Liver (tissue), 8 donors: ENCODE measurements at regions not wholly inside any gene's neighbourhood (a gene's known extent, or its start where the extent isn't known, plus 50 kb on each side); places are given as distances from the start of the nearest gene placed in this dataset.

Source experiments
- DNase-seq: peaks from one replicate; pipeline ENCODE4 v3.0.0-alpha.2; 2017; ENCODE audit warnings: low spot score
- H3K27ac ChIP-seq, 2 donors: one replicate each; pipeline ENCODE4 v1.7.0; 2013; ENCODE audit warnings: inconsistent platforms in 2 of 2, low read length in 2 of 2, control low read depth in 1 of 2, low read depth in 1 of 2, mild to moderate bottlenecking in 1 of 2
- H3K27me3 ChIP-seq, 4 donors: one replicate each; pipeline versions ENCODE4 v1.6.1 to v1.7.0; 2013; ENCODE audit warnings: low read length in 3 of 4, inconsistent platforms in 1 of 4, mild to moderate bottlenecking in 1 of 4, moderate library complexity in 1 of 4; ENCODE audit not compliant: control insufficient read depth in 4 of 4, insufficient read depth in 4 of 4
- H3K36me3 ChIP-seq, 4 donors: one replicate each; pipeline versions ENCODE4 v1.6.1 to v1.7.0; 2013; ENCODE audit warnings: low read length in 3 of 4, mild to moderate bottlenecking in 3 of 4, low read depth in 1 of 4, moderate library complexity in 1 of 4; ENCODE audit not compliant: control insufficient read depth in 4 of 4, insufficient read depth in 3 of 4
- H3K4me1 ChIP-seq, 4 donors: one replicate each; pipeline versions ENCODE4 v1.6.1 to v1.7.0; 2013; ENCODE audit warnings: low read length in 3 of 4, mild to moderate bottlenecking in 3 of 4, moderate library complexity in 1 of 4; ENCODE audit not compliant: control insufficient read depth in 4 of 4, insufficient read depth in 4 of 4
- H3K4me3 ChIP-seq, 3 donors: one replicate each; pipeline versions ENCODE4 v1.6.1 to v1.7.0; 2013; ENCODE audit warnings: low read length in 3 of 3, control low read depth in 1 of 3, low read depth in 1 of 3, mild to moderate bottlenecking in 1 of 3
- H3K9ac ChIP-seq, 2 donors: one replicate each; pipeline ENCODE4 v1.7.0; 2013; ENCODE audit warnings: low read length in 2 of 2, mild to moderate bottlenecking in 2 of 2, moderate library complexity in 2 of 2, control low read depth in 1 of 2, low read depth in 1 of 2
- H3K9me3 ChIP-seq, 4 donors: one replicate each; pipeline versions ENCODE4 v1.6.1 to v1.7.0; 2013; ENCODE audit warnings: low read length in 3 of 4; ENCODE audit not compliant: control insufficient read depth in 4 of 4
- CTCF ChIP-seq: fragments of 150-350 bp; IDR thresholded peaks from 2 replicates; pipeline ENCODE4 v1.5.1; 2017; ENCODE audit warnings: improper control_type of control experiment, low read depth, low read length; ENCODE audit not compliant: missing input control
- EGR1 ChIP-seq, 2 donors: IDR thresholded peaks; 2 replicates each; pipeline ENCODE4 v1.6.1; 2016 to 2018; ENCODE audit warnings: antibody characterized with exemption in 2 of 2, low read depth in 2 of 2
- FOXA1 ChIP-seq: IDR thresholded peaks from 2 replicates; pipeline ENCODE4 v1.6.1; 2016; ENCODE audit warnings: antibody characterized with exemption
- HNF4G ChIP-seq: IDR thresholded peaks from 2 replicates; pipeline ENCODE4 v1.6.1; 2016; ENCODE audit warnings: antibody characterized with exemption
- JUND ChIP-seq, 2 donors: IDR thresholded peaks; 2 replicates each; pipeline ENCODE4 v1.6.1; 2016; ENCODE audit warnings: antibody characterized with exemption in 2 of 2
- MAX ChIP-seq: IDR thresholded peaks from 2 replicates; pipeline ENCODE4 v1.6.1; 2016; ENCODE audit warnings: antibody characterized with exemption
- NR2F2 ChIP-seq: IDR thresholded peaks from 2 replicates; pipeline ENCODE4 v1.6.1; 2016; ENCODE audit warnings: antibody characterized with exemption
- RAD21 ChIP-seq, 2 donors: IDR thresholded peaks; 2 replicates each; pipeline ENCODE4 v1.6.1; 2016; ENCODE audit warnings: antibody characterized with exemption in 2 of 2, mild to moderate bottlenecking in 2 of 2
- REST ChIP-seq: IDR thresholded peaks from 2 replicates; pipeline ENCODE4 v1.6.1; 2016; ENCODE audit warnings: antibody characterized with exemption, mild to moderate bottlenecking
- RXRA ChIP-seq, 2 donors: IDR thresholded peaks; 2 replicates each; pipeline ENCODE4 v1.6.1; 2017 to 2018; ENCODE audit warnings: antibody characterized with exemption in 2 of 2, mild to moderate bottlenecking in 1 of 2
- SP1 ChIP-seq: IDR thresholded peaks from 2 replicates; pipeline ENCODE4 v1.6.1; 2018; ENCODE audit warnings: antibody characterized with exemption, mild to moderate bottlenecking
- TAF1 ChIP-seq: conservative IDR thresholded peaks from 2 replicates; pipeline ENCODE4 v1.6.1; 2016; ENCODE audit warnings: antibody characterized with exemption, mild to moderate bottlenecking
- YY1 ChIP-seq: IDR thresholded peaks from 2 replicates; pipeline ENCODE4 v1.6.1; 2016; ENCODE audit warnings: antibody characterized with exemption, mild to moderate bottlenecking
- WGBS: extraction: QIAGEN DNeasy Blood & Tissue Kit; methylation state at CpG from one replicate; pipeline ENCODE4 v1.1.7; 2013; 5-methylcytosine and 5-hydroxymethylcytosine counted together
- TF ChIP-seq, protein P1 (sequence below): IDR thresholded peaks from 2 replicates; pipeline ENCODE4 v1.6.1; 2016; ENCODE audit warnings: antibody characterized with exemption
- TF ChIP-seq, protein P2 (sequence below): IDR thresholded peaks from 2 replicates; pipeline ENCODE4 v1.6.1; 2016; ENCODE audit warnings: antibody characterized with exemption
- donor health status: healthy.
- donor health status: healthy.
- donor health status: healthy.
- donor health status: healthy.
- donor health status: healthy.

DNA sequence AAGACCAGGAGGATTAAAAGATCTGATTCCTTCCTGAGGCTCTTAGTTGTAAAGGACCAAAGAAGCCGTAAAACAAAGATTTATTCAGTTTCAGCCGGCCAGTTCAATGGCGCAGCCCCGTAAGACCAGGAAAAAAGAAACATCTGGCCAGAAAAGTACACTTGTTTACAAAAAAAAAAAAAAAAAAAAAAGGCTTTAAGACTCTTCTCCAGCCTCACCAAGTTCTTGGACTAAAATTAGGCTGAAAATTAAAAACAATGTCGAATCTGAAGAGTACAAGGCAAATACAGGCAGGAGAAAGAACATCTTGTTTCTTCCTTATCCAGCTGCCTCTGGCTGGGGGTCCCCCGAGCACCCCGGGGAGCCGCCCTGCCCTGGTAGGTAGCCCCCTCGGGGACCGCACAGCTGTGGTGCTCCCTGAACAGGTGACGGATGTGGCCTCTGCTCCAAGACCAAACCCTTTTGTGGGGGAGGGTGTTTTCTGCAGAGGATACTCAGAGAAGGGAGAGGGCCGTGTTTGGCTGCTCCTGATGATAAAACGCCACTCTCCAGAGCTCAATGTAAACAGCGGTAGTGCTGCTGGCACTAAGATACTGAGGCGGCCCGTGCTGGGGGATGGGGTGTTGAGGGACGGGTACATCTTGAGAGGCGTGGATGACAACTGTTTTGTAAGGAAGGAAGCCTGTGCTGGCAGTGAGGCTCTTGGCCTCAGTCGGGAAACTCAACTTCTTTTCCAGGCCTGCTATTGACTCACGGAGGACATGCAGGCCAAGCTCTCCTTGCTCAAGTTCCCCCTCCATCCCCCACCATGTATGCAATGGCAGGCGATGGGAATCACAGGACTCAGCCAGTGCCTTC, 201.0 kb upstream of the DIO3 start:
- Histone ChIP-seq H3K36me3 (no peaks in the 10 kb centered on the region), H3K27ac (no peak overlapping the region), H3K9ac (no peak overlapping the region), H3K4me1 (peaks cover 0 to 8% (median 3%) of the 10 kb centered on the region in 4 donors), H3K27me3 (no peaks in the 10 kb centered on the region), H3K9me3 (peaks cover 0 to 2% (median 0%) of the 10 kb centered on the region in 4 donors), H3K4me3 (no peak overlapping the region)
- TF ChIP-seq REST (no peak), RAD21 (IDR thresholded peaks at IDR 0.05) (no peak), NR2F2 (no peak), TAF1 (no peak), YY1 (no peak), SP1 (no peak), EGR1 (IDR thresholded peaks at IDR 0.05; ENCODE audit: low read depth in 2 of 2) (no peak), JUND (IDR thresholded peaks at IDR 0.05) (no peak), MAX (no peak), RXRA (IDR thresholded peaks at IDR 0.05) (no peak), CTCF (no peak), FOXA1 (no peak), HNF4G (no peak)
- TF ChIP-seq, protein P1, sequence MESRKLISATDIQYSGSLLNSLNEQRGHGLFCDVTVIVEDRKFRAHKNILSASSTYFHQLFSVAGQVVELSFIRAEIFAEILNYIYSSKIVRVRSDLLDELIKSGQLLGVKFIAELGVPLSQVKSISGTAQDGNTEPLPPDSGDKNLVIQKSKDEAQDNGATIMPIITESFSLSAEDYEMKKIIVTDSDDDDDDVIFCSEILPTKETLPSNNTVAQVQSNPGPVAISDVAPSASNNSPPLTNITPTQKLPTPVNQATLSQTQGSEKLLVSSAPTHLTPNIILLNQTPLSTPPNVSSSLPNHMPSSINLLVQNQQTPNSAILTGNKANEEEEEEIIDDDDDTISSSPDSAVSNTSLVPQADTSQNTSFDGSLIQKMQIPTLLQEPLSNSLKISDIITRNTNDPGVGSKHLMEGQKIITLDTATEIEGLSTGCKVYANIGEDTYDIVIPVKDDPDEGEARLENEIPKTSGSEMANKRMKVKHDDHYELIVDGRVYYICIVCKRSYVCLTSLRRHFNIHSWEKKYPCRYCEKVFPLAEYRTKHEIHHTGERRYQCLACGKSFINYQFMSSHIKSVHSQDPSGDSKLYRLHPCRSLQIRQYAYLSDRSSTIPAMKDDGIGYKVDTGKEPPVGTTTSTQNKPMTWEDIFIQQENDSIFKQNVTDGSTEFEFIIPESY: no peak
- TF ChIP-seq, protein P2, sequence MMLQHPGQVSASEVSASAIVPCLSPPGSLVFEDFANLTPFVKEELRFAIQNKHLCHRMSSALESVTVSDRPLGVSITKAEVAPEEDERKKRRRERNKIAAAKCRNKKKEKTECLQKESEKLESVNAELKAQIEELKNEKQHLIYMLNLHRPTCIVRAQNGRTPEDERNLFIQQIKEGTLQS: no peak
- WGBS: 65% methylated on average over 21 of the region's 21 CpGs
- DNase-seq: no peak

- no peak for TF ChIP-seq SP1
- H3K9me3 ChIP-seq: peaks cover 0 to 2% (median 0%) of the 10 kb centered on the region in 4 donors
- no peak overlapping the region for H3K9ac ChIP-seq
- no peaks in the 10 kb centered on the region for H3K27me3 ChIP-seq
- no peak overlapping the region for H3K27ac ChIP-seq
- peaks cover 0 to 8% (median 4%) of the 10 kb centered on the region in 4 donors for H3K4me1 ChIP-seq
- WGBS: 85% methylated on average over 16 of the region's 16 CpGs
- DNase-seq: no peak
- H3K4me3 ChIP-seq: no peak overlapping the region
- no peaks in the 10 kb centered on the region for H3K36me3 ChIP-seq
Observed at GRCh38 chr14:101361044-101361443, 200.3 kb upstream of the DIO3 start.
